HepG2 (cell line): ENCODE measurements at regions not wholly inside any gene's neighbourhood (a gene's known extent, or its start where the extent isn't known, plus 50 kb on each side); places are given as distances from the start of the nearest gene placed in this dataset.

Source experiments
- ARHGAP35 ChIP-seq: sonication (generic); formaldehyde crosslinking; IDR thresholded peaks from 2 replicates; pipeline ENCODE4 v1.9.0; 2022; ENCODE audit warnings: mild to moderate bottlenecking, inconsistent platforms, moderate library complexity, missing genetic modification reagents, borderline replicate concordance
- BRD4 ChIP-seq: sonication (generic); formaldehyde crosslinking; IDR thresholded peaks from 2 replicates; pipeline ENCODE4 v1.4.0; 2020; ENCODE audit warnings: missing genetic modification reagents
- DMAP1 ChIP-seq: IDR thresholded peaks from 2 replicates; pipeline ENCODE4 v1.6.1; 2016
- FOXK2 ChIP-seq: fragments of 450-650 bp; IDR thresholded peaks from 2 replicates; pipeline ENCODE4 v1.6.1; 2016
- HDAC6 ChIP-seq: fragments of 200-600 bp; sonication (generic); IDR thresholded peaks from 2 replicates; pipeline ENCODE4 v1.7.0; 2017; ENCODE audit warnings: mild to moderate bottlenecking, antibody characterized with exemption, low read length, low read depth
- IKZF1 ChIP-seq: fragments of 450-650 bp; IDR thresholded peaks from 2 replicates; pipeline ENCODE4 v1.7.1; 2016
- IKZF4 ChIP-seq: sonication (generic); formaldehyde crosslinking; IDR thresholded peaks from 2 replicates; pipeline ENCODE4 v1.5.1; 2020; ENCODE audit warnings: borderline replicate concordance, mild to moderate bottlenecking, low read depth, missing genetic modification reagents; ENCODE audit errors: not compliant biosample characterization
- KAT2B ChIP-seq: fragments of 150-350 bp; IDR thresholded peaks from 2 replicates; pipeline ENCODE4 v1.6.1; 2014; ENCODE audit warnings: low read depth, low read length, borderline replicate concordance
- MEIS1 ChIP-seq: sonication (generic); formaldehyde crosslinking; IDR thresholded peaks from 2 replicates; pipeline ENCODE4 v1.9.0; 2021; ENCODE audit warnings: mild to moderate bottlenecking, missing genetic modification reagents, moderate library complexity, borderline replicate concordance
- NR3C1 ChIP-seq: sonication (generic); formaldehyde crosslinking; IDR thresholded peaks from 2 replicates; pipeline ENCODE4 v1.4.0; 2020; ENCODE audit warnings: missing genetic modification reagents
- PLRG1 ChIP-seq: fragments of 450-650 bp; conservative IDR thresholded peaks from 2 replicates; pipeline ENCODE4 v1.6.1; 2016
- SMAD3 ChIP-seq: sonication (generic); formaldehyde crosslinking; IDR thresholded peaks from 2 replicates; pipeline ENCODE4 v1.4.0; 2020; ENCODE audit warnings: missing genetic modification reagents
- SNAI1 ChIP-seq: sonication (generic); formaldehyde crosslinking; IDR thresholded peaks from 2 replicates; pipeline ENCODE4 v1.5.0; 2020; ENCODE audit warnings: mild to moderate bottlenecking, missing genetic modification reagents, borderline replicate concordance
- SNAPC5 ChIP-seq: sonication (generic); formaldehyde crosslinking; IDR thresholded peaks from 2 replicates; pipeline ENCODE4 v1.8.1; 2023; ENCODE audit warnings: mild to moderate bottlenecking, missing genetic modification reagents, borderline replicate concordance
- UBTF ChIP-seq: sonication (generic); formaldehyde crosslinking; IDR thresholded peaks from 2 replicates; pipeline ENCODE4 v1.4.0; 2020; ENCODE audit warnings: mild to moderate bottlenecking, missing genetic modification reagents
- ZNF124 ChIP-seq: sonication (generic); formaldehyde crosslinking; IDR thresholded peaks from 2 replicates; pipeline ENCODE4 v1.4.0; 2020; ENCODE audit warnings: missing genetic modification reagents
- ZNF543 ChIP-seq: sonication (generic); formaldehyde crosslinking; IDR thresholded peaks from 2 replicates; pipeline ENCODE4 v1.4.0; 2020; ENCODE audit warnings: mild to moderate bottlenecking, missing genetic modification reagents
- ZNF562 ChIP-seq: sonication (generic); formaldehyde crosslinking; IDR thresholded peaks from 2 replicates; pipeline ENCODE4 v1.8.0; 2022; ENCODE audit warnings: missing genetic modification reagents, borderline replicate concordance
- ZNF740 ChIP-seq: sonication (generic); formaldehyde crosslinking; IDR thresholded peaks from 2 replicates; pipeline ENCODE4 v1.4.0; 2020; ENCODE audit warnings: missing genetic modification reagents
- ZSCAN12 ChIP-seq: sonication (generic); formaldehyde crosslinking; IDR thresholded peaks from 2 replicates; pipeline ENCODE4 v1.9.0; 2021; ENCODE audit warnings: mild to moderate bottlenecking, missing genetic modification reagents
- TF ChIP-seq, protein P1 (sequence below): sonication (generic); formaldehyde crosslinking; IDR thresholded peaks from 2 replicates; pipeline ENCODE4 v1.8.1; 2022; ENCODE audit warnings: mild to moderate bottlenecking, missing genetic modification reagents
- TF ChIP-seq, protein P2 (sequence below): sonication (generic); formaldehyde crosslinking; IDR thresholded peaks from 2 replicates; pipeline ENCODE4 v1.8.1; 2023; ENCODE audit warnings: mild to moderate bottlenecking, inconsistent platforms, moderate library complexity, missing genetic modification reagents, borderline replicate concordance
- TF ChIP-seq, protein P3 (sequence below): sonication (generic); formaldehyde crosslinking; IDR thresholded peaks from 2 replicates; pipeline ENCODE4 v1.4.0; 2020; ENCODE audit warnings: mild to moderate bottlenecking, missing genetic modification reagents
- TF ChIP-seq, protein P4 (sequence below): sonication (generic); formaldehyde crosslinking; IDR thresholded peaks from 2 replicates; pipeline ENCODE4 v1.4.0; 2020; ENCODE audit warnings: missing genetic modification reagents

GRCh38 chr2:126990200-126990599 is 91.5 kb downstream of the TEX51 start (continued):
- TF ChIP-seq NR3C1 (CRISPR knock-in tag) (no peak), BRD4 (CRISPR knock-in tag) (peak; percentile 60; the same call in 1 of the 2 replicates), ZNF124 (CRISPR knock-in tag) (0 out of 2 replicates have a peak, but pooled peaks have one; percentile 42), IKZF4 (CRISPR knock-in tag) (peak; percentile 38), ZSCAN12 (CRISPR knock-in tag) (no peak), ZNF740 (CRISPR knock-in tag) (no peak), IKZF1 (no peak), SNAPC5 (CRISPR knock-in tag) (no peak), FOXK2 (no peak), HDAC6 (no peak), UBTF (CRISPR knock-in tag) (no peak), KAT2B (no peak), ARHGAP35 (CRISPR knock-in tag) (peak; percentile 55; the same call in 1 of the 2 replicates), DMAP1 (CRISPR knock-in tag) (no peak), ZNF562 (no peak), SNAI1 (CRISPR knock-in tag) (no peak), SMAD3 (CRISPR knock-in tag) (no peak; the same call in 1 of the 2 replicates), PLRG1 (no peak), ZNF543 (CRISPR knock-in tag) (no peak), MEIS1 (CRISPR knock-in tag) (no peak)
- TF ChIP-seq, protein P1, sequence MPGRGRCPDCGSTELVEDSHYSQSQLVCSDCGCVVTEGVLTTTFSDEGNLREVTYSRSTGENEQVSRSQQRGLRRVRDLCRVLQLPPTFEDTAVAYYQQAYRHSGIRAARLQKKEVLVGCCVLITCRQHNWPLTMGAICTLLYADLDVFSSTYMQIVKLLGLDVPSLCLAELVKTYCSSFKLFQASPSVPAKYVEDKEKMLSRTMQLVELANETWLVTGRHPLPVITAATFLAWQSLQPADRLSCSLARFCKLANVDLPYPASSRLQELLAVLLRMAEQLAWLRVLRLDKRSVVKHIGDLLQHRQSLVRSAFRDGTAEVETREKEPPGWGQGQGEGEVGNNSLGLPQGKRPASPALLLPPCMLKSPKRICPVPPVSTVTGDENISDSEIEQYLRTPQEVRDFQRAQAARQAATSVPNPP = no peak
- TF ChIP-seq, protein P2, sequence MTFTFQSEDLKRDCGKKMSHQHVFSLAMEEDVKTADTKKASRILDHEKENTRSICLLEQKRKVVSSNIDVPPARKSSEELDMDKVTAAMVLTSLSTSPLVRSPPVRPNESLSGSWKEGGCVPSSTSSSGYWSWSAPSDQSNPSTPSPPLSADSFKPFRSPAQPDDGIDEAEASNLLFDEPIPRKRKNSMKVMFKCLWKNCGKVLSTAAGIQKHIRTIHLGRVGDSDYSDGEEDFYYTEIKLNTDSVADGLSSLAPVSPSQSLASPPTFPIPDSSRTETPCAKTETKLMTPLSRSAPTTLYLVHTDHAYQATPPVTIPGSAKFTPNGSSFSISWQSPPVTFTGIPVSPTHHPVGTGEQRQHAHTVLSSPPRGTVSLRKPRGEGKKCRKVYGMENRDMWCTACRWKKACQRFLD (CRISPR knock-in tag) = no peak
- TF ChIP-seq, protein P3, sequence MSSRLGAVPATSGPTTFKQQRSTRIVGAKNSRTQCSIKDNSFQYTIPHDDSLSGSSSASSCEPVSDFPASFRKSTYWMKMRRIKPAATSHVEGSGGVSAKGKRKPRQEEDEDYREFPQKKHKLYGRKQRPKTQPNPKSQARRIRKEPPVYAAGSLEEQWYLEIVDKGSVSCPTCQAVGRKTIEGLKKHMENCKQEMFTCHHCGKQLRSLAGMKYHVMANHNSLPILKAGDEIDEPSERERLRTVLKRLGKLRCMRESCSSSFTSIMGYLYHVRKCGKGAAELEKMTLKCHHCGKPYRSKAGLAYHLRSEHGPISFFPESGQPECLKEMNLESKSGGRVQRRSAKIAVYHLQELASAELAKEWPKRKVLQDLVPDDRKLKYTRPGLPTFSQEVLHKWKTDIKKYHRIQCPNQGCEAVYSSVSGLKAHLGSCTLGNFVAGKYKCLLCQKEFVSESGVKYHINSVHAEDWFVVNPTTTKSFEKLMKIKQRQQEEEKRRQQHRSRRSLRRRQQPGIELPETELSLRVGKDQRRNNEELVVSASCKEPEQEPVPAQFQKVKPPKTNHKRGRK (CRISPR knock-in tag) = no peak
- TF ChIP-seq, protein P4, sequence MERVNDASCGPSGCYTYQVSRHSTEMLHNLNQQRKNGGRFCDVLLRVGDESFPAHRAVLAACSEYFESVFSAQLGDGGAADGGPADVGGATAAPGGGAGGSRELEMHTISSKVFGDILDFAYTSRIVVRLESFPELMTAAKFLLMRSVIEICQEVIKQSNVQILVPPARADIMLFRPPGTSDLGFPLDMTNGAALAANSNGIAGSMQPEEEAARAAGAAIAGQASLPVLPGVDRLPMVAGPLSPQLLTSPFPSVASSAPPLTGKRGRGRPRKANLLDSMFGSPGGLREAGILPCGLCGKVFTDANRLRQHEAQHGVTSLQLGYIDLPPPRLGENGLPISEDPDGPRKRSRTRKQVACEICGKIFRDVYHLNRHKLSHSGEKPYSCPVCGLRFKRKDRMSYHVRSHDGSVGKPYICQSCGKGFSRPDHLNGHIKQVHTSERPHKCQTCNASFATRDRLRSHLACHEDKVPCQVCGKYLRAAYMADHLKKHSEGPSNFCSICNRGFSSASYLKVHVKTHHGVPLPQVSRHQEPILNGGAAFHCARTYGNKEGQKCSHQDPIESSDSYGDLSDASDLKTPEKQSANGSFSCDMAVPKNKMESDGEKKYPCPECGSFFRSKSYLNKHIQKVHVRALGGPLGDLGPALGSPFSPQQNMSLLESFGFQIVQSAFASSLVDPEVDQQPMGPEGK = no peak
